NOMO-1 treated with dmso at 0.1 percent for 144 hours (cell line): ENCODE measurements at regions not wholly inside any gene's neighbourhood (a gene's known extent, or its start where the extent isn't known, plus 50 kb on each side); places are given as distances from the start of the nearest gene placed in this dataset.
A peak's percentile ranks its signal among the peaks of the same experiment; 100 is the strongest.
"Not testable (repeated sequence)": the region's sequence is repeated elsewhere in the genome, so short reads cannot be mapped to it uniquely, and the experiment has no call there.

ENCODE experiments used
- DNase-seq: peaks from one replicate; lab custom pipeline; 2025; ENCODE audit not compliant: unreplicated experiment; lab: John Stamatoyannopoulos, UW

DNA sequence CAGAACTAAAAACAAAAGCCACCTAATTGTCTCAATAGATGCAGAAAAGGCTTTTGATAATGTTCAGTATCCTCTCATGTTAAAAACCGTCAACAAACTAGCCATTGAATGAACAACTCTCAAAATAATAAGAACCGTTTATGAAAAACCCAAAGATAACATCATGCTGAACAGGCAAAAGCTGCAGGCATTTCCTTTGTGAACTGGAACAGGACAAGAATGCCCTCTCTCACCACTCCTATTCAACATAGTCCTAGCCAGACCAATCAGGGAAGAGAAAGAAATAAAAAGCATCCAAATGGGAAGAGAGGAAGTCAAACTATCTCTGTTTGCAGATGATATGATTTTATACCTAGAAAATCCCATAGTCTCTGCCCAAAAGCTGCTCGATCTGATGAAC lies 179.6 kb upstream of the EDNRB start:
- no peak for DNase-seq

DNA sequence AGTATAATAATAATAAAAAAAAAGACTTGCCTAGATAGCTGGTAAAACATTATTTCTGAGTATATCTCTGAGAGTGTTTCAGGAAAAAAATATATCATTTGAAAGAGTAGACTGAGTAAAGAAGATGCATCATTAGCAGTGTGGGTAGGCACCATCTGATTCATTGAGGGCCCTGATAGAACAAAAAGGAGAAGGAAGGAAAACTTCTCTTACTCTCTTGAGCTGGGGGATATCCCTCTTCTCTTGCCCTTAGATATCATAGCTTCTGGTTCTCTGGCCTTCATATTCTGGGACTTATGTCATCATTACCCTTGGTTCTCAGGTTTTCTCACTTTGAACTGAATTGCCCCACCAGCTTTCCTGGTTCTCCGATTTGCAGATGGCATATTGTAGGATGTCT lies 177.6 kb upstream of the EDNRB start:
- DNase-seq = no peak

DNA sequence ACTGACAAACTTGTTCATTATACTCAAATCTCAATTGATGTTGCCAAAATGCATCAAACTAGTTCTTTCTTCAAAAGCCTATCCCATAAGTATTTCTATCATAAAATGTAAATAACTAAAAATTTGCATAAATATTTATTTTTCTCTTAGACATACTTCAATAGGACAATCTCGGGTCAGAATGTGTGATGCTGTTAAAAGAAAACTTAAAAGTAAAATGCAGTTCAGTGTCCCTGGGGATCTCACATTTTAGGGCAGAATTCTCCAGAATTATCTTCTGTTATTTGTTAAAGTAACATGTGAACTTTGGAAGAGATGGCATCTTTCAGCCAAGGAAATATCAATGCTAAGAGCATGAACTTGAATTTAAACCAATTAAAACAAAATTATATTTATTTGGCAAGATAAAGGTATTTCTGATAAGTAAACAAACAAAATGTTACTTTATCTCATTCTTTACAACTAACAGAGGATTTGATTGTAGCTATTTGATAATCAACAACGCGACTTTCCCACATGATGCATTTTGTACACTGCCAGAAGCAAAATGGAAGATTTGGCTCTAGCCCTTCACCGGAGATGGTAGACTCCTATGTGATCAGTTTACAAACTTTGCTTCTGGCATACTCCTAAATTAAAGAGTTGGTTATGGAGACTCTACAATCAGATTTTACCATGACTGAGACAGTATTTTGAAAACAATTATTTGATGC lies 169.5 kb upstream of the EDNRB start:
- no peak for DNase-seq

DNA sequence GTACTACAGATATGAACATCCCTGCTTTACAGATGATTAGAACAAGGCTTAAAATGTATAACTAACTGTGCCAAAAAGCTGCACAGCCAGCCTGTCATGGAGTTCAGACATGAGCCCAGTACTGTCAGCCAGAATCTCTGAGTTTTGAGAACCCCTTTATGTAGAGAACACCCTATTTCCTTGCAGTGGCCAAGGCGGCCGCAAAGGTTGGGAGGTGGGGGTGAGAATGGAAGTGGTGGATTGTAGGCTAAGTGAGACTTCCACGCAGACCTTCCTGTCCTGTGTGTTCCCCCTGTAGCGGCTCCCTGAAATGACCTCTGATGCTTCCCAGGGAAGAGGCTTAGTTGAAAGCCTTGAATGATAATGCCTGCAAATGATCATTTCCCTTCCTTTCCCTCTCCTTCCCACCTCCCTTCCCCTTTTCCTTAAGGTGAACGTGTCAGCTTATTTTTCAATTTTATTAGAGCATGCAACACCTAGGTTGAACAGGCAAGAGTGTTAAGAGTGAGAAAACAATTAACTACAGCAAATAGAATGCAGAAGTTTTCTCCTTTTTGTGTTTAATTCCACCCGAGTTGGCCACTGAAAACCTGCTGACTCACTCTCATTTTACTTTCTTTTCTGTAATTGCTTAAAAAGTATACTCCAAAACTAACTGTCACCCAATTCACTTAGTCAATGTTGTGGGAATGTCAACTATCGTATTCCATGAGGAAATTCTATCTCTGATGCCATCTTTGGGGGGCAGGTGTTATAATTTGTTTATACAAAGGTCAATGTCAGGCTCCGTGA lies 167.0 kb upstream of the EDNRB start:
- peak; percentile 4 for DNase-seq

DNA sequence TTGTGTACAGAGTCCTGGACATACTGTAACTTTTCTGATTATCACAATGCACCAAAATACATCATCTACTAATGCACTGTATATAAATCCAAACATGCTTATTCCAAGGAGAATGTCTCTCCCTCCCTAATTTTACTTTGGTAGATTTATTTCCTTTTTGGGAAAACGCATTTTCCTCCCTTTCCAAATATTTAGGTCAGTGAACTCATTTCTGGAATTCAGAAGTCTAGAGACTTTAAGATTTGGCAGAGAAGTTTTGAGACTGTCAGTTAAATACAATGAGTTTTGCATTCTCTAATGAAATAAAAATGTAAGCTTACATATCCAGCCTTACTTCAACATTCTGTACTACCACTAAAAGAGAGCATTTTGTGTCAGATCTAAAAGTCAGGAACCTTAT lies 165.8 kb upstream of the EDNRB start:
- no peak for DNase-seq

DNA sequence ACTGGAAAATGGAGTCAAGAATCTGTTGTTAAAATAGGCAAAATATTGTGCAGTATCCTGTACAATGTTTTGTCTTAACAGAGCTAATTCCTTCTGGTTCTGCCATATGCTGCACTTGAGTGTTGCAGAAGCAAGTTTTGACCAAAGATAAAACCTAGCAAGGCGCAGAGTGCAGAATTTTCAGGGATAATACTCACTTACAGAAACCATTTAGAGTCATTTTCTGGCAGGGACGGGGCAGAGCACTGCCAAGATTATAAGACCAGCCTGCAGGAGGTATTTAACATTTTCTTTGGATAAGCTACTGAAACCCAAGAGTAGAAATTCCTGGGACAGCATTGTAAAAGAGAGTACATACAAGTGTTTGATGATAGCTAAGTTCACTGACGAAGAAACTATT lies 159.5 kb upstream of the EDNRB start:
- no peak for DNase-seq

DNA sequence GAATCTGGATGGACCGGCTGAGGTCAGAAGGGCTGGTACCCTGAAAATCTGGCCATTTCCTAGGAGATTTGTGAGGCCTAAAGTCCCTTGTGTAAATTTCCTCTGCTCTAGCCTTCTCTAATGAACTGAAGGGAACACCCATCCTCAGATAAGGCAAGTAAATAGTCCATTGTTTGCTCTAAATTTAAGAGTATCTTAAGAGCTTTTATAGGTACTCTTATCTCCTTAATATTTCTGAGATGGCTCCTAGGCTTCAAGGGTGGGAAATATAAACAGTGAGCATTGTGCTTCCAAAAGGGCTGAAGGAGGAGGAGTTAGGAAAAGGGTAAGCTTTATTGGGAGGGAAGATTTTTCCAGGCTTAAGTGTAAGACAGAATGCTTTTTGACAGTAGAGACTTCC lies 148.7 kb upstream of the EDNRB start:
- no peak for DNase-seq

DNA sequence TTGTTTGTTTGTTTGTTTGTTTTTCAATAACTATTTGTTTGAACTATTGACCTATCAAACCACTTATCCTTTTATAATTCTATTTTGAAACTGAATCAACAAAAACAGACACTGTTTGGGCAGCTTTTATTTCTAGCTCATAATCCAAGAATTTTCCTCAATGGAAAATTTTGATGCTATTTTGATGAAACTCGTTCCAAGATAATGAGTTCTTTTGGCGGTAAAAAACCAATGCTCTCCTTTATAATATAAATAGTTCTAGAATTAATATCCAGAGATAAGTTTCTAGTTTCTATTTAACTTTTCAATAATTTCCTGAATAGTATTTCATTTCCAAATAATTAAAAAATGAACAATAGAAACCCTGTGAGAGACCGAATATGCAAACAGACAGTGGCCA lies 146.5 kb upstream of the EDNRB start:
- no peak for DNase-seq

DNA sequence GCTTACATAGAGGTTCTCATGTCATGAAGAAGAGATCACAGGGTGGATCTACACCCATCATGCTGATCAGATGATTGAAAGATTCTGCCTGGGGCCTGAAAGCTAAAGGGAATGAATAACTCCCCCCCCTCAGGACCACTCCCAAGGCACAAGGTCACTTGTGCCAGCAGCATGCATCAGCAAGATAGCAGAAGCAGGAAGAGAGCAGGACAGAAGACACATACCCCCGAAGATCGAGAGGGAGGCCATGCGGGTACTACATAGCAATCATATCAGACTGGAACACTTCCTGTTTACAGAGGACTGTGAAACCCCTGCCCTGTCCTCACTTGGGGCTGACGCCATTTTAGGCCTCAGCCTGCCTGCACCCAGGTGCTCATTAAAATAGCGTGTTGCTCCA lies 143.2 kb upstream of the EDNRB start:
- no peak for DNase-seq

DNA sequence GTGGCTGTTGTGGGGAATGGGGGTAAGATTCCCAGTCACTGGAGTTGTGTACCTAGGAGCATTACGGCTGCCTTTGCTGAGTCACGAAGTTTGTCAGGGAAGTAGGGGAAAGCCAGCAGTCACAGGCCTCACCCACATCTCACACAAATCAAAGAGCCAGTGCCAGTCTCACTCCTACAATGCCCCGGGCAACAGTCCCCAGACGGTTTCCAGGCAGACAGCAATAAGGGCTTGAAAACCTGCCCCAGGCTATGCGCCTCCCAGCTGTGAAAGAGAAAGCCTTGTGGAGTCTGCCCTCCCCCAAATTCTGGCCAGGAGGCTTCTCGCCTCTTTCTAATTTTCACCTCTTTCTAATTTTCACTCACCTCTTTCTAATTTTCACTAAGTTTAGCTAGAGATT lies 142.3 kb upstream of the EDNRB start:
- no peak for DNase-seq

DNA sequence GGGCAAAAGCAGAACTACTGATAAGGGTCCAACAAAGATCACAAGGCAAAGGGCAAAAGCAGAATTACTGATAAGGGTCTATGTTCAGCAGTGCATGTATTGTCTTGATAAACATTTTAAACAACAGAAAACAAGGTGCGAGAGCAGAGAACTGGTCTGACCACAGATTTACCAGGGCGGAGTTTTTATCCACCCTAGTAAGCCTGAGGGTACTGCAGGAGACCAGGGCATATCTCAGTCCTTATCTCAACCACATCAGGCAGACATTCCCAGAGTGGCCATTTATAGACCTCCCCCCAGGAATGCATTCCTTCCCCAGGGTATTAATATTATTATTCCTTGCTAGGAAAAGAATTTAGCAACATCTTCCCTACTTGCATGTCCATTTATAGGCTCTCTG lies 138.2 kb upstream of the EDNRB start:
- not testable (repeated sequence) for DNase-seq

DNA sequence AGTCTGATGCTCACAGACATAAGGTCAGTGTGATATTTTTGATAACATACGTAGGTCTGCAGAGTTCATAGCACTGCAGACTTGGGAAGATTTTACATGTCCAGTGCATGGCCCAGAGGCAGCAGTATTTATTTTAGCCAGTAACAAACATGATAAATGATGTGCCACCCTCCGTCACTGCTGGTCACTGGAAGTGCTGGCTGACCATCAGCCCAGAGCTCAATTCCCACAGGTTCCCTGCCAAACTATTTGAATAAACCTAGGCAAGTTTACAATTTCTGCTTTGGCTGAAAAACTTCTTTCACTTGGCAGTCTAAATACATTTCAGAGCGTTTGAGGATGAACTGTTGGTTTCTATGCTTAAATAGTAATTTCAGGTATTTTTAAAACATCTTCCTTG lies 135.5 kb upstream of the EDNRB start:
- DNase-seq = no peak

DNA sequence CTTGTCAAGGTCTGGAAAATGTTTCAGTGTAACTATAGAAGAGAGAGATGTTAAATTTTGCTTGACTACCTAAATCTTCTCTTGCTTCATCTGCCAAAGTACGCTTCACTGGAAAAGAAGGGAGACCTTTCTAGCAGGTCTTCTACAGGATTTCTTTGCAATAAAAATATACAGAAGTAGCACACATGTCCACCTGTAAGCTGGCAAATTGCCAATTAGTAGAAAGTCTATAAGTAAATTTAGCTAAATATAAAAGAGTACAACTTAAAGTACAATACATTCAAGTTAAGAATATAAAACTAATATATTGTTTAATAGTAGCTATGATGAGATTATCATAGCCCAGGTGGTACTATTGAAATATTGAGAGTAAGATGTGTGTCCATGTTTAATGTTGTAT lies 128.5 kb upstream of the EDNRB start:
- DNase-seq = no peak

DNA sequence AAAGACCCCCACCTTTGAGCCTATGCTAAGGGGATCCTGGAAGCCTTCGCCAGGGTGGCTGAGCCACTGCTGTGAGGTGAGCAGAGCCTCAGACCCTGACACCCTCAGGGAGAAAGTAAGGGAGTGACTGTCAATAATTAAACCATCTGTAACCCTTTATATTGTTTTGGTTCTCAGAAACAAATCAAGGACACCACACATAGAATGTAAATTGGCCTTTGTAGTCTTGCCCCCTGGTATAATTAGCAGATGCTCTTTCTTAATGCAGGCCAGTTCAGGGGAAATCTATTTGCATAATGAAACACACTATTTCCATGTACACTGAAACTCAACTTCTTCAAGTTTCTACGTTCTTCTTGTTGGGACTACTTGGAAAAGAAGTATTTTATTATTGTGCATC lies 127.7 kb upstream of the EDNRB start:
- DNase-seq = no peak

DNA sequence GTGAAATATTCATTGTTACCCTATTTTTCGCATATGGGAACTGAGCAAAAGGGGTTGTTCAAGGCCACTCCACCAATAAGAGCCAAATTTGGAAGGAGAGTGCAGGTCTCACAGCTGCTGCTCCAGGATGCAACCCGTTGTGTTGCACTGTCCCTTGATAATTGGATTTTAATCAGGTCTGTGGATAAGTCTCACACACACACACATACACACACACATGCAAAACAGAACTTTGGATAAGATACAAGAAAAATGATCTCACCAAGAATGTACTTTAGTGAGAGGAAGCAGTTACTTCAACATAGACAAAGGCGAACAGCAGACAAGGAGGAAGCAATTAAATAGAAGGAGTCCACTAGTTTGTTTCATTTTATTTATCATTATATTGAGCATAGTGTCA lies 127.3 kb upstream of the EDNRB start:
- no peak for DNase-seq

DNA sequence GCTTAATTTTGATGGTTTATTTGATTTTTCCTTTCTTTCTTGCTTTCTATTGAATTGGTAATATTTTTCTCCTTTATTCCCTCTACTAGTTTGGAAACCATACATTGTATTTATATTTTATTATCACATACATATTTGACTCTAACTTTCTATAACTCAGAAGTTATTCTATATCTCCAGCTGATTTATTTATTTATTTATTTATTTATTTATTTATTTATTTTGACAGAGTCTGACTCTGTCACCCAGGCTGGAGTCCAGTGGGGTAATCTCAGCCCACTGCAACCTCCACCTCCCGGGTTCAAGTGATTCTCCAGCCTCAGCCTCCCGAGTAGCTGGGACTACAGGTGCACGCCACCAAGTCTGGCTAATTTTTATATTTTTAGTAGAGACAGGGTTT lies 122.7 kb upstream of the EDNRB start:
- not testable (repeated sequence) for DNase-seq

DNA sequence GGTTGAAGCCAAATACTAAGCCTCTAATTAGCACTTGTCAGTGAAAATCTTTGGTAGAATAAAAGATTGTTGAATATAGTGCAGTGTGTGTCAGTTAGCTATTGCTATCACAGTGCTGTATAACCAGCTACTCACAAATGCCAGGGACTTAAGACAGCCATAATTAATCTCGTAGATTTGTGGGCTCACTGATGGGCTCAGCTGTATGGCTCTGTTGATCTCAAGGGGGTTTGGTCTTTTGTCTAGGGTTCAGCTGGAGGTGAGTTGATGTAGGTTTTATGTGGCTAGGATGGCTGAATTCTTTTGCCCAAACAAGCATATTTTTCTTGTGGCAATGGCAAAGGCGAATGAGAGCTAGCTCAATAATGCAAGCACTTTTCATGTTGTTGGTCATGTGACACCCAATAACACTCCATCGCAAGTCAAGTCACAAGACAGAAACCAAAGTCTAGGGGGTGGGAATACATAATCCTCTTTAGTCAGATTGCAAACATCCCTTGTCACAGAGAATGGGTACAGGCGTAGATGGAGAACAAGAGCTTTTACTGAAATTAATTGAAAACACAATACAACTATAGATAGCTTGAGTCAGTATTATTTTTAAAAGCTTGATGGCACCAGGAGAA lies 121.7 kb upstream of the EDNRB start:
- DNase-seq = no peak

DNA sequence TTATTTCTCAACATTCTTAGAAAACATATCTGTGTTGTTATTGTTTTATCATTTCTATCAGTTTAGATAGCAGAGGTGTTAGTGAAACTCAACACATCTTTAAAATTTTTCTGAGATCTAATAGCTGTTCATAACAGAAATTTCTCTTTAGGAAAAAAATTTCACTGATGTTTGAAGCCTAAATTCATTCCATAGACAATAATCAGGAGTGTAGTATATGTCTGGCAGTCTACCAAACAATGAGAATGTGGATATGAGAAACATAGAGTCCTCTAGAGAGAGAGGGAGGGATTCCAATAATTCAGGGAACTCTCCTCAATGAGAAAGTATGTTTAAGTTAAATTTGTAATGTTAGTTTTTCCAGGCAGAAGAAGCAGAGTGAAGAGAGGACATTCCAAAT lies 118.2 kb upstream of the EDNRB start:
- DNase-seq = no peak

DNA sequence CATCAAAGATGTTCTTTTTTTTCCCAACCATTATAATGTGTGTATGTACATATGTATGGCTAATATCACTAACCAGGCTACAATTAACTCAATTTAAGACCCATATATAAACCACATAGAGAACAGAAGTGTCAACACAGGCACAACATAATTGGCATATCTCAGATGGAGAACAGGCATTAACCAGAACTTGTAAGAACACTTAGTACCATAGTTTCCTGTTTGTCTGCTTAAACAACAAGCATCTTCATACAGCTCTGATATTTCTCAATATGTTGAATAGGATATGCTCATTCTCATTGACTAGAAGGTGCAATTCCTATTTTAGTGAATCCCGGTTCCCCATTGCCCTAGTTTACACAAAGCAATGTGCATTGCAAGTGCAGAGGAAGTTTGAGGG lies 116.9 kb upstream of the EDNRB start:
- no peak for DNase-seq

DNA sequence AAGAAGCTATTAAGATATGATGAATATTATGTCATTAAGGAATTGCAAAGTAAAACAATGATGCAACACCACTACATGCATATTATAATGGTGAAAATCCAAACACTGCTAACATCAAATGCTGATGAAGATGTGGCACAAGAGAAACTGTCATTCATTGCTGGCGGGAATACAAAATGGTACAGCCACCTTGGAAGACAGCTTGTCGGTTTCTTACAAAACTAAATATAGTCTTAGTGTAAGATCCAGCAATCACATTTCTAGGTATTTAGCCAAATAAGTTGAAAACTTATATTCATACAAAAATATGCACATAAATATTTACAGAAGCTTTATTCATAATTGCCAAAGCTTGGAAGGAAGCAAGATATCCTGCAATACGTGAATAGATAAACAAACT lies 114.9 kb upstream of the EDNRB start:
- DNase-seq = no peak

DNA sequence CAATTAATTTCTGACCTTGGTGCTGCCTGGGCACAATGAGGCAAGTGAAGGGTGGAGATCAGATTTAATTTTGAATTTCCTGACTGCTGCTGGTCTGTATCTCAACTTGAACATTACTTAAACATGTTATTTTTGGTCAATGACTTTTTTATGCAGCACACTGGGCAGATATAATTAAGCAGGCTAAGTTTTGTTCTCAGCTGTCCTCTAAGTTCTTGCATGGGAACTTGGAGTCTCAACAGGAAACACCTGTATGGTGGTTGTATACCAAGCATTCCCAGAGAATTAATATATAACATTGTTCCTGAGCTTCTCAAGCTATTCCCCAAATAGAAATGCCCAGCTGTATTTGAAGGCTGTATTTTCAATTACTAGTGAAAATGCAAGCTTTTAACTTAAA lies 113.5 kb upstream of the EDNRB start:
- no peak for DNase-seq

DNA sequence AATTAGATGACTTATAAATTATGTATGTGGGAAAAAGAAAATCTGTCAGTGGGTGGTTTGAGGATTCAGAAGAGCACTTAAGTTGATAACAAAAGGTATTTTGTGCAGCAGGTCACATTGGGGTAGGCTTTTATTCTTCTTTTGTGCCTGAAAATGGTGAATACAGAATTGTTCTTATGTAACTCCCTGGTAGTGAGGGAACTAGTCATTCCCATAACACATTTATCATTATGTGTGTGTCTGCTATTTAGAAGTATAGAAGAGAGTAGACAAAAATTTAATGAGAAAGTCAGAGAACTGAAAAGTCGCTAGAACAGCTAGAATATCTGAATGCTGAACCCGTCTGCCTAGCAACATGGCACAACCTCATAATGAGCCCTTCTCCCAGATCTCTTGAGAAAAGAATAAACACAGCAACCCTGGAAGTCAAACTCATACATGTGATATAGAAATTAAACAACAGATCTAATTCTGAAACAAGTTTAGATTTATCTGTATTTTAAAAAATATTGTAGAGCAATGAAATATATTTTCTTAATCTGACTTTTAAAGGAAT lies 111.8 kb upstream of the EDNRB start:
- no peak for DNase-seq
